Endothelial cell of umbilical vein (primary cell): ENCODE measurements at regions not wholly inside any gene's neighbourhood (a gene's known extent, or its start where the extent isn't known, plus 50 kb on each side); places are given as distances from the start of the nearest gene placed in this dataset.

ENCODE experiments used
- BruUV-seq: library from RNA; stranded (reverse); fragments of 400-500 nt; replicated peaks from 2 replicates; lab custom pipeline; 2021; lab: Mats Ljungman, UMichigan
- CTCF ChIA-PET: fragments of 300-600, 350-600 bp; sonication (Branson Sonifier 250); formaldehyde crosslinking; loops from one replicate; lab custom pipeline; 2021; ENCODE audit warnings: antibody characterized with exemption, inconsistent platforms; lab: Charles Lee
- POLR2A ChIA-PET: fragments of 300-600, 350-600 bp; sonication (Branson Sonifier 250); formaldehyde crosslinking; loops from one replicate; lab custom pipeline; 2021; ENCODE audit warnings: antibody characterized with exemption, inconsistent platforms; lab: Charles Lee
- DNase-seq: peaks from one replicate; pipeline ENCODE4 v3.0.0-alpha.2; 2011; ENCODE audit warnings: low read depth, low spot score
- FAIRE-seq: peaks from 2 replicates; lab custom pipeline; 2011; peaks lifted over from hg19 to GRCh38; lab: Jason Lieb, UNC
- H2AFZ ChIP-seq: 2 replicates; pipeline ENCODE4 v1.6.0; 2012; ENCODE audit warnings: low read depth, low read length, control low read depth, inconsistent platforms
- H3K27ac ChIP-seq: 2 replicates; pipeline ENCODE4 v1.5.1; 2011; ENCODE audit warnings: low read depth, mild to moderate bottlenecking, control low read depth, low read length, moderate library complexity; ENCODE audit not compliant: insufficient read depth
- H3K27me3 ChIP-seq, 2 experiments: 2 replicates each; pipeline versions ENCODE4 v1.6.0 to v1.6.1; 2011; ENCODE audit warnings: low read length in 2 of 2, mixed read lengths in 1 of 2; ENCODE audit not compliant: control insufficient read depth in 2 of 2, insufficient read depth in 2 of 2
- H3K36me3 ChIP-seq, 2 experiments: 2 replicates in 1 of 2; 3 replicates in 1 of 2; pipeline ENCODE4 v1.5.1; 2011; ENCODE audit warnings: low read length in 2 of 2, mild to moderate bottlenecking in 1 of 2, moderate library complexity in 1 of 2; ENCODE audit not compliant: control insufficient read depth in 2 of 2, insufficient read depth in 2 of 2; ENCODE audit errors: extremely low read depth in 1 of 2
- H3K4me1 ChIP-seq: 3 replicates; pipeline ENCODE4 v1.5.1; 2011; ENCODE audit warnings: mild to moderate bottlenecking, low read length; ENCODE audit not compliant: control insufficient read depth, insufficient read depth; ENCODE audit errors: extremely low read depth
- H3K4me2 ChIP-seq: 2 replicates; pipeline ENCODE4 v1.6.1; 2011; ENCODE audit warnings: low read length, control low read depth, mixed read lengths; ENCODE audit not compliant: insufficient read depth
- H3K4me3 ChIP-seq, 3 experiments: fragments of 200-600 bp in 1 of 3; sonication (generic), shearing (Covaris generic) in 1 of 3; replicated peaks in 1 of 3; 2 replicates each; pipeline ENCODE4 v1.5.1; 2011 to 2016; ENCODE audit warnings: control low read depth in 3 of 3, low read length in 3 of 3, mild to moderate bottlenecking in 2 of 3, inconsistent platforms in 1 of 3, low read depth in 1 of 3, moderate library complexity in 1 of 3; ENCODE audit not compliant: insufficient read depth in 1 of 3
- H3K79me2 ChIP-seq: 2 replicates; pipeline ENCODE4 v1.6.0; 2012; ENCODE audit warnings: low read length, inconsistent platforms; ENCODE audit not compliant: control insufficient read depth, insufficient read depth
- H3K9ac ChIP-seq: replicated peaks from 2 replicates; pipeline ENCODE3; 2011; ENCODE audit warnings: low read length, control low read depth; ENCODE audit not compliant: insufficient read depth; ENCODE audit errors: extremely low read depth
- H3K9me1 ChIP-seq: replicated peaks from 3 replicates; pipeline ENCODE4 v1.6.0; 2011; ENCODE audit warnings: mild to moderate bottlenecking, low read length; ENCODE audit not compliant: control insufficient read depth, insufficient read depth; ENCODE audit errors: extremely low read depth
- H3K9me3 ChIP-seq: replicated peaks from 2 replicates; pipeline ENCODE4 v1.5.1; 2012; ENCODE audit warnings: low read length, inconsistent platforms; ENCODE audit not compliant: control insufficient read depth, insufficient read depth
- H4K20me1 ChIP-seq: replicated peaks from 2 replicates; pipeline ENCODE3; 2011; ENCODE audit warnings: mild to moderate bottlenecking, low read length; ENCODE audit not compliant: control insufficient read depth, insufficient read depth; ENCODE audit errors: extremely low read depth
- EZH2 ChIP-seq: IDR thresholded peaks from 2 replicates; pipeline ENCODE4 v1.6.1; 2012; ENCODE audit warnings: borderline replicate concordance, low read depth, mild to moderate bottlenecking, moderate library complexity, low read length, inconsistent platforms; ENCODE audit not compliant: severe bottlenecking
- FOS ChIP-seq: IDR thresholded peaks from 2 replicates; pipeline ENCODE4 v1.6.1; 2011; ENCODE audit warnings: mild to moderate bottlenecking, low read length, moderate library complexity, borderline replicate concordance; ENCODE audit not compliant: insufficient read depth
- GATA2 ChIP-seq: IDR thresholded peaks from 2 replicates; pipeline ENCODE4 v1.7.0; 2011; ENCODE audit warnings: low read depth, mild to moderate bottlenecking, moderate library complexity, mixed read lengths, low read length; ENCODE audit not compliant: insufficient read length, insufficient read depth
- JUN ChIP-seq: IDR thresholded peaks from 2 replicates; pipeline ENCODE4 v1.6.1; 2011; ENCODE audit warnings: borderline replicate concordance, low read depth; ENCODE audit not compliant: insufficient read length, insufficient read depth
- MYC ChIP-seq: IDR thresholded peaks from one replicate; pipeline ENCODE4 v1.6.1; 2011; ENCODE audit warnings: mild to moderate bottlenecking, low read depth, low read length
- POLR2A ChIP-seq: IDR thresholded peaks from 2 replicates; pipeline ENCODE4 v1.6.1; 2012; ENCODE audit warnings: low read depth, mild to moderate bottlenecking, control low read depth, low read length
- POLR2AphosphoS5 ChIP-seq: IDR thresholded peaks from 2 replicates; pipeline ENCODE4 v1.6.1; 2012; ENCODE audit warnings: low read depth, mild to moderate bottlenecking, control low read depth, low read length, moderate library complexity; ENCODE audit not compliant: insufficient read depth
- dilution Hi-C: fragments of 300-500 bp; cut with MboI; formaldehyde crosslinking; loops from one replicate; pipeline ENCODE4 v1.15.0; 2019; ENCODE audit warnings: low sequenced_read_pairs; ENCODE audit not compliant: extremely low pct_ligation_motif_present
- intact Hi-C: fragments of 100-400 bp; cut with micrococcal nuclease; formaldehyde crosslinking; loops from one replicate; pipeline ENCODE4 v1.10.0; 2022
- TF ChIP-seq, protein P1 (sequence below): IDR thresholded peaks from 2 replicates; pipeline ENCODE4 v1.6.1; 2011; ENCODE audit not compliant: insufficient read depth, insufficient read length
- TF ChIP-seq, protein P2 (sequence below), 2 donors: IDR thresholded peaks; 1 replicate in 1 of 2; 2 replicates in 1 of 2; pipeline ENCODE4 v1.5.1; 2011; ENCODE audit warnings: low read length in 2 of 2, mild to moderate bottlenecking in 2 of 2, moderate library complexity in 2 of 2, control low read depth in 1 of 2, inconsistent platforms in 1 of 2, low read depth in 1 of 2; ENCODE audit not compliant: insufficient read depth in 1 of 2; ENCODE audit errors: extremely low read depth in 1 of 2

DNA sequence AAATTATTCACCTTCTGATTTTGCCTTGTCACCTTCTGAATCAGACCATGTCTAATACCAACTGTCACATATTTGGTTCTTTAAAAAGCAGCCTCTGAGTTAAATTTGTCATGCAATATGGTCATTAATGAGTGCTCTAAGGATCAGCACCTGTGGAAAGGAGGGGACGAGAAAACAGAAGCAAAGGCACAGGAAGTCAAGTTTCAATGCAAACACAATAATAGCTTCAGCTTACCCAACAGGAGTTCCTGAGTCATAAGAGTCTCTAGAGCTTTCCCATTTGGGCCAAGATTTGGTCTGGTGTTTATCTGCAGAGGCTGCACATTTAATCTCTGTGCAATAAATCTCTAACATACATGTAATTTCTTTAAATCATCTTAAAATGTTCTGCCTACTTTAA, 889.8 kb downstream of the CDH8 start:
- no peak overlapping the region for H3K27ac ChIP-seq
- H3K36me3 ChIP-seq = no peaks in the 10 kb centered on the region
- no peak overlapping the region for H3K4me3 ChIP-seq
- dilution Hi-C loops (no loop called here), intact Hi-C loops (no loop called here)
- H3K9ac ChIP-seq = no peak overlapping the region
- FAIRE-seq (no peak), DNase-seq (no peak)
- H3K4me1 ChIP-seq = no peaks in the 10 kb centered on the region
- no peaks in the 10 kb centered on the region for H3K27me3 ChIP-seq
- no peak overlapping the region for H3K4me2 ChIP-seq
- BruUV-seq = no TSS peak
- no peaks in the 10 kb centered on the region for H4K20me1 ChIP-seq
- no peaks in the 10 kb centered on the region for H3K9me1 ChIP-seq
- H2AFZ ChIP-seq = no peak overlapping the region
- TF ChIP-seq EZH2 = no peak
- no peak for TF ChIP-seq FOS
- TF ChIP-seq MYC = no peak
- no peak for TF ChIP-seq POLR2A
- TF ChIP-seq JUN = no peak
- no peak for TF ChIP-seq GATA2
- TF ChIP-seq, protein P1, sequence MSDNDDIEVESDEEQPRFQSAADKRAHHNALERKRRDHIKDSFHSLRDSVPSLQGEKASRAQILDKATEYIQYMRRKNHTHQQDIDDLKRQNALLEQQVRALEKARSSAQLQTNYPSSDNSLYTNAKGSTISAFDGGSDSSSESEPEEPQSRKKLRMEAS = no peak
- TF ChIP-seq POLR2AphosphoS5 = no peak
- TF ChIP-seq, protein P2, sequence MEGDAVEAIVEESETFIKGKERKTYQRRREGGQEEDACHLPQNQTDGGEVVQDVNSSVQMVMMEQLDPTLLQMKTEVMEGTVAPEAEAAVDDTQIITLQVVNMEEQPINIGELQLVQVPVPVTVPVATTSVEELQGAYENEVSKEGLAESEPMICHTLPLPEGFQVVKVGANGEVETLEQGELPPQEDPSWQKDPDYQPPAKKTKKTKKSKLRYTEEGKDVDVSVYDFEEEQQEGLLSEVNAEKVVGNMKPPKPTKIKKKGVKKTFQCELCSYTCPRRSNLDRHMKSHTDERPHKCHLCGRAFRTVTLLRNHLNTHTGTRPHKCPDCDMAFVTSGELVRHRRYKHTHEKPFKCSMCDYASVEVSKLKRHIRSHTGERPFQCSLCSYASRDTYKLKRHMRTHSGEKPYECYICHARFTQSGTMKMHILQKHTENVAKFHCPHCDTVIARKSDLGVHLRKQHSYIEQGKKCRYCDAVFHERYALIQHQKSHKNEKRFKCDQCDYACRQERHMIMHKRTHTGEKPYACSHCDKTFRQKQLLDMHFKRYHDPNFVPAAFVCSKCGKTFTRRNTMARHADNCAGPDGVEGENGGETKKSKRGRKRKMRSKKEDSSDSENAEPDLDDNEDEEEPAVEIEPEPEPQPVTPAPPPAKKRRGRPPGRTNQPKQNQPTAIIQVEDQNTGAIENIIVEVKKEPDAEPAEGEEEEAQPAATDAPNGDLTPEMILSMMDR (IDR thresholded peaks at IDR 0.05; ENCODE audit: extremely low read depth in 1 of 2, insufficient read depth in 1 of 2, low read depth in 1 of 2, low read length in 2 of 2) = no peak
- no peaks in the 10 kb centered on the region for H3K79me2 ChIP-seq
- peaks cover 6% of the 10 kb centered on the region for H3K9me3 ChIP-seq
- POLR2A ChIA-PET = no interaction called here
- CTCF ChIA-PET = no interaction called here
